Peyer's patch (tissue), 4 donors: ENCODE measurements at regions not wholly inside any gene's neighbourhood (a gene's known extent, or its start where the extent isn't known, plus 50 kb on each side); places are given as distances from the start of the nearest gene placed in this dataset.

Source experiments
- DNase-seq, 3 donors: peaks; one replicate each; pipeline ENCODE4 v3.0.0-alpha.2; 2017 to 2019
- H3K27ac ChIP-seq, 4 donors: fragments of 200-600 bp; sonication (generic); one replicate each; pipeline ENCODE4 v1.5.1; 2016 to 2019
- H3K27me3 ChIP-seq, 2 donors: fragments of 200-600 bp; sonication (generic); one replicate each; pipeline ENCODE4 v1.5.1; 2019
- H3K36me3 ChIP-seq, 3 donors: fragments of 200-600 bp; sonication (generic); one replicate each; pipeline ENCODE4 v1.5.1; 2016 to 2019
- H3K4me1 ChIP-seq, 4 donors: fragments of 200-600 bp; sonication (generic); one replicate each; pipeline ENCODE4 v1.5.1; 2016 to 2019
- H3K4me3 ChIP-seq, 4 donors: fragments of 200-600 bp; sonication (generic); 1 replicate in 3 of 4; 2 replicates in 1 of 4; pipeline ENCODE4 v1.5.1; 2016 to 2019; ENCODE audit warnings: mild to moderate bottlenecking in 1 of 4
- H3K9me3 ChIP-seq, 4 donors: fragments of 200-600 bp; sonication (generic); one replicate each; pipeline ENCODE4 v1.5.1; 2016 to 2019; ENCODE audit warnings: mild to moderate bottlenecking in 1 of 4
- CTCF ChIP-seq, 6 experiments: fragments of 450-650 bp in 4 of 6; fragments of 200-600 bp in 2 of 6; sonication (generic) in 1 of 6; IDR thresholded peaks; one replicate each; pipeline ENCODE4 v1.5.1; 2017 to 2019; ENCODE audit warnings: antibody characterized with exemption in 6 of 6, mild to moderate bottlenecking in 3 of 6, moderate library complexity in 1 of 6
- POLR2A ChIP-seq, 2 donors: fragments of 450-650 bp; IDR thresholded peaks; one replicate each; pipeline ENCODE4 v1.5.1; 2017; ENCODE audit warnings: antibody characterized with exemption in 2 of 2, mild to moderate bottlenecking in 2 of 2, moderate library complexity in 2 of 2

GRCh38 chr2:20519309-20519708 lies 72.4 kb downstream of the RHOB start:
- Histone ChIP-seq H3K27me3 (no peaks in the 10 kb centered on the region), H3K4me3 (no peak overlapping the region), H3K27ac (no peak overlapping the region), H3K36me3 (no peaks in the 10 kb centered on the region), H3K9me3 (no peaks in the 10 kb centered on the region), H3K4me1 (peaks cover 0 to 12% (median 0%) of the 10 kb centered on the region in 4 donors)
- no peak for DNase-seq
- TF ChIP-seq POLR2A (IDR thresholded peaks at IDR 0.05) (no peak), CTCF (IDR thresholded peaks at IDR 0.05) (no peak)

GRCh38 chr2:20520128-20520527 lies 73.3 kb downstream of the RHOB start:
- Histone ChIP-seq H3K4me1 (peaks cover 0 to 12% (median 0%) of the 10 kb centered on the region in 4 donors), H3K27ac (no peak overlapping the region), H3K36me3 (no peaks in the 10 kb centered on the region), H3K4me3 (no peak overlapping the region), H3K9me3 (no peaks in the 10 kb centered on the region), H3K27me3 (no peaks in the 10 kb centered on the region)
- DNase-seq: no peak
- TF ChIP-seq POLR2A (IDR thresholded peaks at IDR 0.05) (no peak), CTCF (IDR thresholded peaks at IDR 0.05) (no peak)

- Histone ChIP-seq H3K27ac (no peak overlapping the region), H3K9me3 (no peaks in the 10 kb centered on the region), H3K36me3 (no peaks in the 10 kb centered on the region), H3K4me3 (no peak overlapping the region), H3K27me3 (no peaks in the 10 kb centered on the region), H3K4me1 (peaks cover 0 to 12% (median 0%) of the 10 kb centered on the region in 4 donors)
- DNase-seq: no peak
- no peak for TF ChIP-seq POLR2A (IDR thresholded peaks at IDR 0.05)
- TF ChIP-seq CTCF (IDR thresholded peaks at IDR 0.05): no peak
These were observed 74.3 kb downstream of the RHOB start for GRCh38 chr2:20521193-20521592.

- H3K36me3 ChIP-seq: no peaks in the 10 kb centered on the region
- TF ChIP-seq POLR2A (IDR thresholded peaks at IDR 0.05) (no peak), CTCF (IDR thresholded peaks at IDR 0.05) (no peak)
- no peak for DNase-seq
These were observed 74.9 kb downstream of the RHOB start for GRCh38 chr2:20521682-20522189.

GRCh38 chr2:20523073-20523798 lies 76.4 kb downstream of the RHOB start:
- no peak overlapping the region for H3K27ac ChIP-seq
- TF ChIP-seq CTCF (IDR thresholded peaks at IDR 0.05) (no peak), POLR2A (IDR thresholded peaks at IDR 0.05) (no peak)
- no peaks in the 10 kb centered on the region for H3K36me3 ChIP-seq
- H3K4me1 ChIP-seq: no peaks in the 10 kb centered on the region
- H3K27me3 ChIP-seq: no peaks in the 10 kb centered on the region
- no peak overlapping the region for H3K4me3 ChIP-seq
- no peak for DNase-seq
- H3K9me3 ChIP-seq: no peaks in the 10 kb centered on the region

More at GRCh38 chr2:20521682-20522189, 74.9 kb downstream of the RHOB start:
- peaks cover 0 to 8% (median 0%) of the 10 kb centered on the region in 4 donors for H3K4me1 ChIP-seq
- H3K27ac ChIP-seq: no peak overlapping the region
- H3K27me3 ChIP-seq: no peaks in the 10 kb centered on the region
- H3K9me3 ChIP-seq: no peaks in the 10 kb centered on the region
- H3K4me3 ChIP-seq: no peak overlapping the region
